ENCODE measurements at regions not wholly inside any gene's neighbourhood (a gene's known extent, or its start where the extent isn't known, plus 50 kb on each side); places are given as distances from the start of the nearest gene placed in this dataset.
A peak's percentile ranks its signal among the peaks of the same experiment; 100 is the strongest.

DNA sequence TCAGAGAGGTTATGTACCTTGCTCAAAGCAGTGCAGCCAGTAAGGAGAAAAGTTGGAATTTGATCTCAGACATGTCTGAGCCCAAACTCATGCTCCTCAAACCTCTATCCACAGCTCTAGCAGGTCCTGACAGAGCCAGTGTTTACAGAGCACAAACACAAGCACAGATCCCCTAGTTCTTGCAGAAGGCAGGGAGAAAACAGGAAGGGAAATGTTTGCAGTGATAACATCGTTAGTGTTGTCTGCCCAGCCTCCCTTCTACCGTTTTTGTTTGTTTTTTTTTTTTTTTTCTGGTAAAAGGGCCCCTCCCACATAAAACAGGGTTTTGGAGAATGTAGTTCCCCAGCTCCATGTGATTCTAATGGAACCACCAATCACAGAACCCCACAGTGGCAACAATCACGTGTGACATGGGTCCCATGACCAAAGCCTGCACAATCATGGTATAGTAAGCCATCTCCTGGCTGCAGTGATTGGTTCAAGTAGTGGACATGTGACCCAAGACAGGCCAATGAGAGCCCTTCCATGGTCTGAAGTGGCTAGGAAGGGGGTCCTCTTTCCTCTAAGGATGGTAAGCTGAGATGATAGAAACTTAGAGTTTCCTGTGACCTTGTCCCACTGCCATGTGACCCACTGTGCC lies 513.4 kb downstream of the MED13L start:
- no CpG with 5 or more reads among the region's 3 CpGs for WGBS (ENCODE audit: extremely low coverage, insufficient coverage, insufficient read length)
- H3K27ac ChIP-seq (ENCODE audit: low read depth, low read length): peak overlapping the region; percentile 7

DNA sequence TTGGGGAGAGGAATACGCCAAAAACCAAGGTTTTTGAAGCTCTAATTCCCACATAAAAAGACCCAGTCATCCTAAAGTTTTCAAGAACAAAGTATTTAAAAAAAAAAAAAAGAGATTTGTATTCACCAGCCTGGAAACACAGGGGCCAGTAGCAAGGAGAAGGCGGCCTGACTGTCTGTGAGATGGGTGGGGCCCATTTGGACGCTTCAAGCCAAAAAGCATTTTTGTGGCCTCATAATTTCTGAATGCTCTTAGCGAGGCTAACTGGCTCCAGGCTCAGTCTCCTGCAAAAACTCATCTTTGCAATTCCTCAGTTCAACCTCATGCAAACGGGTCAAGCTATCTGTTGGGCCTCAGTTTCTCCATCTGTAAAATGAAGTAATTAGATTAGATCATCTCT lies 514.1 kb downstream of the MED13L start:
- no peaks in the 10 kb centered on the region for H3K36me3 ChIP-seq (ENCODE audit: control insufficient read depth in 1 of 2, insufficient read depth in 2 of 2, low read length in 2 of 2)
- H2BK5ac ChIP-seq (ENCODE audit: low read depth, low read length, poor library complexity): no peak overlapping the region
- no peak overlapping the region for H4K8ac ChIP-seq (ENCODE audit: low read depth, low read length)
- H3K4ac ChIP-seq (ENCODE audit: low read depth, low read length): no peak overlapping the region
- H2BK120ac ChIP-seq (ENCODE audit: insufficient read depth, low read length, poor library complexity): no peak overlapping the region
- no peak overlapping the region for H4K91ac ChIP-seq (ENCODE audit: low read depth, low read length)
- no peaks in the 10 kb centered on the region for H3K27me3 ChIP-seq (ENCODE audit: insufficient read depth, low read length)
- WGBS (ENCODE audit: extremely low coverage, insufficient coverage, insufficient read length): no CpG with 5 or more reads among the region's 5 CpGs
- no peak overlapping the region for H3K4me3 ChIP-seq (ENCODE audit: low read depth, low read length)
- no peak overlapping the region for H4K12ac ChIP-seq (ENCODE audit: low read depth, low read length)
- H3K9ac ChIP-seq (ENCODE audit: low read length): no peak overlapping the region
- H3K9me3 ChIP-seq (ENCODE audit: insufficient read depth, low read depth, low read length): no peaks in the 10 kb centered on the region
- no peak overlapping the region for H2BK12ac ChIP-seq (ENCODE audit: low read length)
- no peak for DNase-seq
- no peak overlapping the region for H2AK5ac ChIP-seq (ENCODE audit: low read length)
- peaks cover 5 to 6% of the 10 kb centered on the region in 2 experiments for H3K4me1 ChIP-seq (ENCODE audit: control insufficient read depth in 1 of 2, insufficient read depth in 2 of 2, low read length in 2 of 2)
- H3K23ac ChIP-seq (ENCODE audit: low read length): no peak overlapping the region
- H3K79me2 ChIP-seq (ENCODE audit: control insufficient read depth, insufficient read depth, low read length, poor library complexity): no peaks in the 10 kb centered on the region
- peaks cover 3% of the 10 kb centered on the region for H3K79me1 ChIP-seq (ENCODE audit: low read length)
- H3K4me2 ChIP-seq (ENCODE audit: low read length): no peak overlapping the region
- H3K14ac ChIP-seq (ENCODE audit: low read length): no peak overlapping the region
- no peak overlapping the region for H3K18ac ChIP-seq (ENCODE audit: low read length)
- no peak overlapping the region for H2AFZ ChIP-seq (ENCODE audit: insufficient read depth, low read length, poor library complexity)
- no peak overlapping the region for H3K27ac ChIP-seq (ENCODE audit: low read depth, low read length)

More for the DNA sequence above, 513.4 kb downstream of the MED13L start:
- Histone ChIP-seq H3K4me1 (ENCODE audit: control insufficient read depth in 1 of 2, insufficient read depth in 2 of 2, low read length in 2 of 2) (peaks cover 5 to 6% of the 10 kb centered on the region in 2 experiments), H3K14ac (ENCODE audit: low read length) (peak overlapping the region; percentile 8), H3K79me2 (ENCODE audit: control insufficient read depth, insufficient read depth, low read length, poor library complexity) (no peaks in the 10 kb centered on the region), H3K4me3 (ENCODE audit: low read depth, low read length) (no peak overlapping the region), H4K12ac (ENCODE audit: low read depth, low read length) (no peak overlapping the region), H3K79me1 (ENCODE audit: low read length) (peaks cover 3% of the 10 kb centered on the region), H3K4ac (ENCODE audit: low read depth, low read length) (no peak overlapping the region), H3K36me3 (ENCODE audit: control insufficient read depth in 1 of 2, insufficient read depth in 2 of 2, low read length in 2 of 2) (no peaks in the 10 kb centered on the region), H2AK5ac (ENCODE audit: low read length) (no peak overlapping the region), H2AFZ (ENCODE audit: insufficient read depth, low read length, poor library complexity) (no peak overlapping the region), H3K4me2 (ENCODE audit: low read length) (no peak overlapping the region), H2BK5ac (ENCODE audit: low read depth, low read length, poor library complexity) (no peak overlapping the region), H3K18ac (ENCODE audit: low read length) (no peak overlapping the region), H3K9ac (ENCODE audit: low read length) (no peak overlapping the region), H3K9me3 (ENCODE audit: insufficient read depth, low read depth, low read length) (no peaks in the 10 kb centered on the region), H2BK12ac (ENCODE audit: low read length) (no peak overlapping the region), H4K91ac (ENCODE audit: low read depth, low read length) (peak overlapping the region; percentile 20), H4K8ac (ENCODE audit: low read depth, low read length) (no peak overlapping the region), H3K27me3 (ENCODE audit: insufficient read depth, low read length) (no peaks in the 10 kb centered on the region), H2BK120ac (ENCODE audit: insufficient read depth, low read length, poor library complexity) (no peak overlapping the region), H3K23ac (ENCODE audit: low read length) (no peak overlapping the region)
- DNase-seq: no peak

DNA sequence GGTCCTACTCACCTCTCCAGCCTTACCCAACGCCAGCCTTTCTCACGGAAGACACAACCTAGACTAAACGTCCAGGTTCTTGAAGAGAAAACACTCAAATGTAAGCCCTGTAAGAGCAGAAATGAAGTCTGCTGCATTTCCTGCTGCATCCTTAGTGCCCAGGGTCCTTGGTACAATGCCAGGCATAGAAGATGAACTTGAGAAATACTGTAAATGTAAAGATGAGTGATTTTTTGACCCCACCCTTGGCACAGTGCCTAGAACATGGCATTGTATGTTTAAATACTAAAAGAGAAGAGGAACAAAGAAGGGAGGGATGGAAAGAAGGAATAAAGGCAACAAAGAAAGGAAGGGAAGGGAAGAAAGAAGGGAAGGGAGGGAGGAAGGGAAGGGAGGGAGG lies 514.6 kb downstream of the MED13L start:
- no peaks in the 10 kb centered on the region for H3K36me3 ChIP-seq (ENCODE audit: control insufficient read depth in 1 of 2, insufficient read depth in 2 of 2, low read length in 2 of 2)
- no CpG with 5 or more reads among the region's 3 CpGs for WGBS (ENCODE audit: extremely low coverage, insufficient coverage, insufficient read length)

DNA sequence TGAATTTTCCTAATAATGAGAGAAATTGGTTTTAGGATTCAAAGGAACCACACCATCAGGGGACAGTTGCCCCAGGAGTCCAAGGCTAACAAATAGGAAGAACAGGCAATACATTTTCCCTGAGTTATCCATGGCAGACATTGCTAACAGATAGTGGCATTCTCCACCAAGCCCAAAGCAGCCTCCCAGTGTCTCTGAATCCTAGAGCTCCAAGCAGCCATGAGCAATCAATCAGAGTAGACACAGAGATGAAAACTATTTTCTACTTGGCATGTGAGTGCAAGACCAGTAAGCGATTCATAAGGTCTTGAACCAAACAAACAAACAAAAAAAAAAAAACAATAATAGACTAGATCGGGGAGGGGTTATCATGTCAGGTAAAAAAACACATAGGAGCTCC lies 515.7 kb downstream of the MED13L start:
- no peak overlapping the region for H3K23ac ChIP-seq (ENCODE audit: low read length)
- no peak overlapping the region for H3K27ac ChIP-seq (ENCODE audit: low read depth, low read length)
- no peak overlapping the region for H3K9ac ChIP-seq (ENCODE audit: low read length)
- H2BK12ac ChIP-seq (ENCODE audit: low read length): no peak overlapping the region
- no peak overlapping the region for H2BK120ac ChIP-seq (ENCODE audit: insufficient read depth, low read length, poor library complexity)
- no peak for DNase-seq
- WGBS (ENCODE audit: extremely low coverage, insufficient coverage, insufficient read length): no CpG with 5 or more reads among the region's 2 CpGs
- no peak overlapping the region for H2BK5ac ChIP-seq (ENCODE audit: low read depth, low read length, poor library complexity)
- no peak overlapping the region for H3K4ac ChIP-seq (ENCODE audit: low read depth, low read length)
- no peak overlapping the region for H3K18ac ChIP-seq (ENCODE audit: low read length)
- no peaks in the 10 kb centered on the region for H3K79me2 ChIP-seq (ENCODE audit: control insufficient read depth, insufficient read depth, low read length, poor library complexity)
- no peak overlapping the region for H4K8ac ChIP-seq (ENCODE audit: low read depth, low read length)
- H4K91ac ChIP-seq (ENCODE audit: low read depth, low read length): no peak overlapping the region
- peaks cover 3% of the 10 kb centered on the region for H3K79me1 ChIP-seq (ENCODE audit: low read length)
- no peak overlapping the region for H3K4me3 ChIP-seq (ENCODE audit: low read depth, low read length)
- H2AFZ ChIP-seq (ENCODE audit: insufficient read depth, low read length, poor library complexity): no peak overlapping the region
- H3K14ac ChIP-seq (ENCODE audit: low read length): no peak overlapping the region
- H3K4me1 ChIP-seq (ENCODE audit: control insufficient read depth in 1 of 2, insufficient read depth in 2 of 2, low read length in 2 of 2): peaks cover 5 to 6% of the 10 kb centered on the region in 2 experiments
- no peaks in the 10 kb centered on the region for H3K9me3 ChIP-seq (ENCODE audit: insufficient read depth, low read depth, low read length)
- no peaks in the 10 kb centered on the region for H3K36me3 ChIP-seq (ENCODE audit: control insufficient read depth in 1 of 2, insufficient read depth in 2 of 2, low read length in 2 of 2)
- no peak overlapping the region for H4K12ac ChIP-seq (ENCODE audit: low read depth, low read length)
- no peak overlapping the region for H2AK5ac ChIP-seq (ENCODE audit: low read length)
- no peaks in the 10 kb centered on the region for H3K27me3 ChIP-seq (ENCODE audit: insufficient read depth, low read length)
- H3K4me2 ChIP-seq (ENCODE audit: low read length): no peak overlapping the region

More for the DNA sequence above, 514.6 kb downstream of the MED13L start:
- no peak overlapping the region for H4K8ac ChIP-seq (ENCODE audit: low read depth, low read length)
- no peaks in the 10 kb centered on the region for H3K79me2 ChIP-seq (ENCODE audit: control insufficient read depth, insufficient read depth, low read length, poor library complexity)
- H3K27me3 ChIP-seq (ENCODE audit: insufficient read depth, low read length): no peaks in the 10 kb centered on the region
- peaks cover 5 to 6% of the 10 kb centered on the region in 2 experiments for H3K4me1 ChIP-seq (ENCODE audit: control insufficient read depth in 1 of 2, insufficient read depth in 2 of 2, low read length in 2 of 2)
- no peak overlapping the region for H2BK120ac ChIP-seq (ENCODE audit: insufficient read depth, low read length, poor library complexity)
- H3K4ac ChIP-seq (ENCODE audit: low read depth, low read length): no peak overlapping the region
- H2AK5ac ChIP-seq (ENCODE audit: low read length): no peak overlapping the region
- DNase-seq: no peak
- H3K14ac ChIP-seq (ENCODE audit: low read length): no peak overlapping the region
- H3K9ac ChIP-seq (ENCODE audit: low read length): no peak overlapping the region
- peak overlapping the region; percentile 30 for H4K91ac ChIP-seq (ENCODE audit: low read depth, low read length)
- no peak overlapping the region for H3K27ac ChIP-seq (ENCODE audit: low read depth, low read length)
- H3K4me2 ChIP-seq (ENCODE audit: low read length): no peak overlapping the region
- no peak overlapping the region for H3K4me3 ChIP-seq (ENCODE audit: low read depth, low read length)
- H4K12ac ChIP-seq (ENCODE audit: low read depth, low read length): no peak overlapping the region
- H3K79me1 ChIP-seq (ENCODE audit: low read length): peaks cover 3% of the 10 kb centered on the region
- no peak overlapping the region for H2BK12ac ChIP-seq (ENCODE audit: low read length)
- no peak overlapping the region for H2AFZ ChIP-seq (ENCODE audit: insufficient read depth, low read length, poor library complexity)
- H3K18ac ChIP-seq (ENCODE audit: low read length): no peak overlapping the region
- no peak overlapping the region for H3K23ac ChIP-seq (ENCODE audit: low read length)
- no peaks in the 10 kb centered on the region for H3K9me3 ChIP-seq (ENCODE audit: insufficient read depth, low read depth, low read length)
- no peak overlapping the region for H2BK5ac ChIP-seq (ENCODE audit: low read depth, low read length, poor library complexity)

All from trophoblast cell (in vitro differentiated cells and primary cell).